Tibial artery (tissue), 4 donors: ENCODE measurements at regions not wholly inside any gene's neighbourhood (a gene's known extent, or its start where the extent isn't known, plus 50 kb on each side); places are given as distances from the start of the nearest gene placed in this dataset.

ENCODE experiments used
- DNase-seq, 2 donors: peaks; one replicate each; pipeline ENCODE4 v3.0.0-alpha.2; 2019
- H3K27ac ChIP-seq, 2 donors: fragments of 200-600 bp; sonication (generic) in 1 of 2; 1 replicate in 1 of 2; 2 replicates in 1 of 2; pipeline ENCODE4 v1.5.1; 2018 to 2019; ENCODE audit warnings: mild to moderate bottlenecking in 1 of 2
- H3K27me3 ChIP-seq, 2 donors: fragments of 200-600 bp; sonication (generic) in 1 of 2; one replicate each; pipeline versions ENCODE4 v1.5.1 to v1.6.0; 2016 to 2019
- H3K36me3 ChIP-seq, 3 donors: fragments of 200-600 bp; sonication (generic) in 2 of 3; one replicate each; pipeline ENCODE4 v1.5.1; 2016 to 2019; ENCODE audit warnings: mild to moderate bottlenecking in 2 of 3
- H3K4me1 ChIP-seq, 4 donors: fragments of 200-600 bp; sonication (generic) in 2 of 4; 1 replicate in 3 of 4; 2 replicates in 1 of 4; pipeline ENCODE4 v1.5.1; 2016 to 2019
- H3K4me3 ChIP-seq, 2 donors: fragments of 200-600 bp; sonication (generic) in 1 of 2; 1 replicate in 1 of 2; 2 replicates in 1 of 2; pipeline ENCODE4 v1.5.1; 2018 to 2019; ENCODE audit warnings: mild to moderate bottlenecking in 2 of 2
- H3K9me3 ChIP-seq, 3 donors: fragments of 200-600 bp; sonication (generic) in 1 of 3; one replicate each; pipeline ENCODE4 v1.5.1; 2016 to 2019
- intact Hi-C: fragments of 100-400 bp; cut with DNase I; formaldehyde crosslinking; loops from one replicate; pipeline ENCODE4 v1.15.0; 2023; ENCODE audit warnings: low total_unique reads
- TF ChIP-seq, protein P1 (sequence below), 2 experiments: fragments of 200-600 bp in 1 of 2; fragments of 450-650 bp in 1 of 2; IDR thresholded peaks; one replicate each; pipeline ENCODE4 v1.5.1; 2017 to 2019; ENCODE audit warnings: antibody characterized with exemption in 2 of 2, mild to moderate bottlenecking in 1 of 2, moderate library complexity in 1 of 2

GRCh38 chr1:163706915-163707314, 385.2 kb downstream of the NUF2 start:
- Histone ChIP-seq H3K36me3 (no peaks in the 10 kb centered on the region), H3K4me3 (no peak overlapping the region), H3K27ac (no peak overlapping the region), H3K4me1 (no peaks in the 10 kb centered on the region), H3K9me3 (no peaks in the 10 kb centered on the region), H3K27me3 (no peaks in the 10 kb centered on the region)
- TF ChIP-seq, protein P1, sequence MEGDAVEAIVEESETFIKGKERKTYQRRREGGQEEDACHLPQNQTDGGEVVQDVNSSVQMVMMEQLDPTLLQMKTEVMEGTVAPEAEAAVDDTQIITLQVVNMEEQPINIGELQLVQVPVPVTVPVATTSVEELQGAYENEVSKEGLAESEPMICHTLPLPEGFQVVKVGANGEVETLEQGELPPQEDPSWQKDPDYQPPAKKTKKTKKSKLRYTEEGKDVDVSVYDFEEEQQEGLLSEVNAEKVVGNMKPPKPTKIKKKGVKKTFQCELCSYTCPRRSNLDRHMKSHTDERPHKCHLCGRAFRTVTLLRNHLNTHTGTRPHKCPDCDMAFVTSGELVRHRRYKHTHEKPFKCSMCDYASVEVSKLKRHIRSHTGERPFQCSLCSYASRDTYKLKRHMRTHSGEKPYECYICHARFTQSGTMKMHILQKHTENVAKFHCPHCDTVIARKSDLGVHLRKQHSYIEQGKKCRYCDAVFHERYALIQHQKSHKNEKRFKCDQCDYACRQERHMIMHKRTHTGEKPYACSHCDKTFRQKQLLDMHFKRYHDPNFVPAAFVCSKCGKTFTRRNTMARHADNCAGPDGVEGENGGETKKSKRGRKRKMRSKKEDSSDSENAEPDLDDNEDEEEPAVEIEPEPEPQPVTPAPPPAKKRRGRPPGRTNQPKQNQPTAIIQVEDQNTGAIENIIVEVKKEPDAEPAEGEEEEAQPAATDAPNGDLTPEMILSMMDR (IDR thresholded peaks at IDR 0.05) = no peak
- intact Hi-C loops = no loop called here
- DNase-seq = no peak

DNA sequence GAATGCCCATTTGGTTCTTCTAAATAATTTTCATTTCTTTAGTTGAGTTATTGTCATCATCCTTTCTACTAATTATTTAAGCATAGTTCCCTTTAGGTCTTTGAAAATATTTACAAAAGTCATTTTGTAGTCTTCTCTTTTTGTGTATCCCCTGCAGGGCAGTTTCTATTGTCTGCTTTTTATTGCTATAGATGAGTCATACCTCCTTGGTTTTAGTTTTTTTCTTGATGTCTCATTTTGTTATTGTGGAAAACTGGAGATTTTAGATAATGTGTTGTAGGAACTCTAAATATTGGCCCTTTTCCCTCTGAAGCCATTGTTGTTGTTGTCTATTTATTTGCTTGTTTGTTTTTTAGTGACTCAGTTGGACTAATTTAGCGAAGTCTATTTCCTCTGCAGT, 387.9 kb downstream of the NUF2 start:
- no peak for DNase-seq
- H3K27ac ChIP-seq = no peak overlapping the region
- no peaks in the 10 kb centered on the region for H3K27me3 ChIP-seq
- intact Hi-C loops = no loop called here
- no peaks in the 10 kb centered on the region for H3K36me3 ChIP-seq
- no peak overlapping the region for H3K4me3 ChIP-seq
- H3K4me1 ChIP-seq = no peaks in the 10 kb centered on the region
- TF ChIP-seq, protein P1 (IDR thresholded peaks at IDR 0.05) = no peak
- H3K9me3 ChIP-seq = no peaks in the 10 kb centered on the region

GRCh38 chr1:163712321-163712720, 390.6 kb downstream of the NUF2 start:
- no peak for DNase-seq
- Histone ChIP-seq H3K36me3 (no peaks in the 10 kb centered on the region), H3K27me3 (no peaks in the 10 kb centered on the region), H3K4me3 (no peak overlapping the region), H3K9me3 (no peaks in the 10 kb centered on the region), H3K4me1 (no peaks in the 10 kb centered on the region), H3K27ac (no peak overlapping the region)
- intact Hi-C loops = no loop called here
- TF ChIP-seq, protein P1 (IDR thresholded peaks at IDR 0.05) = no peak

- intact Hi-C loops = no loop called here
- Histone ChIP-seq H3K27me3 (no peaks in the 10 kb centered on the region), H3K9me3 (peaks cover 0 to 7% (median 5%) of the 10 kb centered on the region in 3 donors), H3K36me3 (no peaks in the 10 kb centered on the region), H3K4me3 (no peak overlapping the region), H3K27ac (no peak overlapping the region), H3K4me1 (no peaks in the 10 kb centered on the region)
- DNase-seq = no peak
- TF ChIP-seq, protein P1 (IDR thresholded peaks at IDR 0.05) = no peak
Measured at GRCh38 chr1:163720294-163720693, 398.5 kb downstream of the NUF2 start.

- H3K4me1 ChIP-seq = no peaks in the 10 kb centered on the region
- H3K27ac ChIP-seq = no peak overlapping the region
- TF ChIP-seq, protein P1 (IDR thresholded peaks at IDR 0.05) = no peak
Measured at GRCh38 chr1:163725551-163725950, 403.8 kb downstream of the NUF2 start.

DNA sequence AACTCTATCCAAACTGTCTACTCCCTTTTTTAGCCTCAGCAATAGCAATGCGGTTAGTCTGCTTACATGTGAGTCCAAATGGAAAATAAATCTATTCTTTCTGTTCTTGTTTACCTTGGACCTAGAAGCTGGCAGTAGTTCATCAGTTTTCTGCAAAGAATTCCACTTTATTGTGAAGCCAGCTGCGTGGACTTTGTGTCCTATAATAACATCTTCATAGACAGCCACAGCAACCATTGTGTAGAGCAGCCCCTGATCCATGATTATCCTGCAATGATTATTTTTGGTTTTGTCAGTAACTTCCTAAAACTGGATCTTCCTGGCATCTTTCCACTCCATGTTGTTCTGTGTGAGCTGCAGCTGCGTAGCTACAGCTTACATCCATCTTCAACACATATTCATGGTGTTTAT, 408.7 kb downstream of the NUF2 start:
- Histone ChIP-seq H3K27me3 (no peaks in the 10 kb centered on the region), H3K36me3 (no peaks in the 10 kb centered on the region), H3K9me3 (no peaks in the 10 kb centered on the region), H3K4me1 (no peaks in the 10 kb centered on the region), H3K27ac (no peak overlapping the region), H3K4me3 (no peak overlapping the region)
- intact Hi-C loops = no loop called here
- no peak for DNase-seq
- TF ChIP-seq, protein P1 (IDR thresholded peaks at IDR 0.05) = no peak

More at GRCh38 chr1:163725551-163725950, 403.8 kb downstream of the NUF2 start:
- Histone ChIP-seq H3K4me3 (no peak overlapping the region), H3K9me3 (peaks cover 0 to 4% (median 0%) of the 10 kb centered on the region in 3 donors), H3K36me3 (no peaks in the 10 kb centered on the region), H3K27me3 (no peaks in the 10 kb centered on the region)
- intact Hi-C loops = no loop called here
- no peak for DNase-seq
